Suprapubic skin (tissue), 4 donors: ENCODE measurements at regions not wholly inside any gene's neighbourhood (a gene's known extent, or its start where the extent isn't known, plus 50 kb on each side); places are given as distances from the start of the nearest gene placed in this dataset.
"Not testable (repeated sequence)": the region's sequence is repeated elsewhere in the genome, so short reads cannot be mapped to it uniquely, and the experiment has no call there.

ENCODE experiments used
- POLR2A ChIP-seq, 2 donors: fragments of 450-650 bp; IDR thresholded peaks; one replicate each; pipeline ENCODE4 v1.6.1; 2017; ENCODE audit warnings: antibody characterized with exemption in 2 of 2, mild to moderate bottlenecking in 2 of 2, moderate library complexity in 2 of 2
- POLR2AphosphoS5 ChIP-seq, 3 donors: sonication (generic); formaldehyde crosslinking; IDR thresholded peaks; one replicate each; pipeline ENCODE4 v1.6.1; 2017; ENCODE audit warnings: antibody characterized with exemption in 3 of 3
- TF ChIP-seq, protein P1 (sequence below), 2 donors: fragments of 200-600 bp in 1 of 2; fragments of 450-650 bp in 1 of 2; sonication (generic) in 1 of 2; IDR thresholded peaks; one replicate each; pipeline ENCODE4 v1.5.1; 2016 to 2019; ENCODE audit warnings: antibody characterized with exemption in 2 of 2, mild to moderate bottlenecking in 1 of 2, moderate library complexity in 1 of 2

DNA sequence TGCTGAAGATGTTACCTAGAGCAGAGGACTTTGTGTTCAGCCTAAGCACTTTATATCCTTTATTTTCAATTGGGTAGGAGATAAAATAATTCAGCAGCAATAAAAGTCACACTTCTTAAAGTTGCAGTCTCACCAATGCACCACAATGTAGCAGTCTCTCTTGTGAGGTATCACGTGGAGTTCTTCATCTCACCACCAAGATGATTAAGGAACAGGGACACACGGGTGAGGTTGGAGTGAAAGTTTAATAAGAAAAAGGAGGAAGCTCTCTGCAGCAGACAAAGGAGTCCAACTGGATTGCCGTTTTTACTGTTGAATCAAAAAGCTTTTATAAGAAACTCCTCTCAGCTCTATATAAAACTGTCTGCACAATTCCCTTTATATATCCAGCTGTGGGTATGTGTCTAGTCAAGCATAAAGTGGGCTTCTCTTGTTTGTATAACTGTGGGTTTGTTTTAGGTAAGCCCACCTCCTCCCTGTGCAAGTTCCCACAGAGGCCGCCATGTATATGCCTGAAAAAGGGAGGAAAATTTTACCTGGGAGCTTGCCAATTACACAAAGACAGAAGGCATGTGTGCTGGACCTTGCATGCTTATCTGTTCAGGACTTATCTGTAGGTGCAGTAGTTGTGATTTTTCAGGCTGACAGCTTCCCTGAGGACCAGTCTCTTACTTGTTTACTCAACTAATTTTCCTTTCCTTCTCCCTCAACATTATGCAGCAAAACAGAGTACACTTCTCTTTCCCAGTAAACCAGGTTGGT lies 1497.2 kb upstream of the TPTE start:
- TF ChIP-seq, protein P1, sequence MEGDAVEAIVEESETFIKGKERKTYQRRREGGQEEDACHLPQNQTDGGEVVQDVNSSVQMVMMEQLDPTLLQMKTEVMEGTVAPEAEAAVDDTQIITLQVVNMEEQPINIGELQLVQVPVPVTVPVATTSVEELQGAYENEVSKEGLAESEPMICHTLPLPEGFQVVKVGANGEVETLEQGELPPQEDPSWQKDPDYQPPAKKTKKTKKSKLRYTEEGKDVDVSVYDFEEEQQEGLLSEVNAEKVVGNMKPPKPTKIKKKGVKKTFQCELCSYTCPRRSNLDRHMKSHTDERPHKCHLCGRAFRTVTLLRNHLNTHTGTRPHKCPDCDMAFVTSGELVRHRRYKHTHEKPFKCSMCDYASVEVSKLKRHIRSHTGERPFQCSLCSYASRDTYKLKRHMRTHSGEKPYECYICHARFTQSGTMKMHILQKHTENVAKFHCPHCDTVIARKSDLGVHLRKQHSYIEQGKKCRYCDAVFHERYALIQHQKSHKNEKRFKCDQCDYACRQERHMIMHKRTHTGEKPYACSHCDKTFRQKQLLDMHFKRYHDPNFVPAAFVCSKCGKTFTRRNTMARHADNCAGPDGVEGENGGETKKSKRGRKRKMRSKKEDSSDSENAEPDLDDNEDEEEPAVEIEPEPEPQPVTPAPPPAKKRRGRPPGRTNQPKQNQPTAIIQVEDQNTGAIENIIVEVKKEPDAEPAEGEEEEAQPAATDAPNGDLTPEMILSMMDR (IDR thresholded peaks at IDR 0.05), result not testable (repeated sequence)
- TF ChIP-seq POLR2AphosphoS5, POLR2A (IDR thresholded peaks at IDR 0.05): not testable (repeated sequence)
